Left ventricle myocardium superior (tissue), 1 donor: ENCODE measurements at regions not wholly inside any gene's neighbourhood (a gene's known extent, or its start where the extent isn't known, plus 50 kb on each side); places are given as distances from the start of the nearest gene placed in this dataset.
"Not testable (repeated sequence)": the region's sequence is repeated elsewhere in the genome, so short reads cannot be mapped to it uniquely, and the experiment has no call there.

ENCODE experiments used
- ATAC-seq: fragments of 200-7000 bp; cut with Tn5 transposase; one replicate; pipeline ENCODE4 v1.9.1; 2020; ENCODE audit warnings: mild to moderate bottlenecking, moderate library complexity
- DNase-seq: peaks from one replicate; pipeline ENCODE4 v3.0.0-alpha.2; 2020
- intact Hi-C: fragments of 100-400 bp; cut with micrococcal nuclease; formaldehyde crosslinking; loops from one replicate; pipeline ENCODE4 v1.11.0; 2022
- donor health status: DM: no; HTN: yes; CAD: no; lungs with severe emphysema.

GRCh38 chr20:63145156-63145555, 70.8 kb downstream of the YTHDF1 start:
- ATAC-seq (no peak), DNase-seq (no peak)
- intact Hi-C loops = no loop called here

DNA sequence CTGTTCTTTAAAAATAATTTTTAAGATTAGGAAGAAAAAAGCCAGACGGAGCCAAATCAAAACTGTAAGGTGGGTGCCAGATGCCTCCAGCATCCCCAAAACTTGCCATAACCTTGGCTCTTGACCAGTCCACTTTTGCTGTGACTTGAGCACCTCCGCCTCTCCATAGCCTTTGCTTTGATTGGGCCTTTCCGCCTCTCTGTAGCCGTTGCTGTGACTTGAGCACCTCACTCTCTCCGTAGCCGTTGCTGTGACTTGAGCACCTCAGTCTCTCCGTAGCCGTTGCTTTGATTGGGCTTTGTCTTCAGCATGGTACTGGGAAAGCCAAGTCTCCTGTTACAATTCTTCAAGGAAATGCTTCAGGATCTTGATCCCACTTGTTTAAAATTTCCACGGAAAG, 73.0 kb downstream of the YTHDF1 start:
- no peak for ATAC-seq
- DNase-seq = no peak
- intact Hi-C loops = no loop called here

GRCh38 chr20:63141531-63141930, 74.4 kb downstream of the YTHDF1 start:
- ATAC-seq = no peak
- DNase-seq = no peak
- intact Hi-C loops = no loop called here

GRCh38 chr20:63140514-63141433, 75.2 kb downstream of the YTHDF1 start:
- no peak for ATAC-seq
- DNase-seq = no peak
- intact Hi-C loops = no loop called here

DNA sequence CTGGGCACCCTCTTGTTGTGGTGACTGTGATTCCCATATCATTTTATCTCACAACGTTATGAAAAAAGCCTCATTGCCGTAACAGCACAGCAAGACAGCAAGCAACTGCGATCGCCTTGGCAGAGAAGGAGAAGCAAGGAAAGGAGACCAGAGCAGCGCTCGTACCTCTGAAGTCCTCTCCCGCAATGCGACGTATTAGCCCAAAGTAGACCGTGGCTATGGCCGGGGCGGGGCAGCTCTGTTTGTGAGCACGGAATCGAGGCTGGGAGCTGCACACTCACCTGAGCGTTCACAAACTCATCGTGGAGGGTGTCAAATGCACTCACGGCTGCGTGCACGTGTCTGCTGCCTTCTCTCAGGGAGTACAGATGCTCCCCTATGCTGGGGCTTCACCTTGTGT, 76.1 kb downstream of the YTHDF1 start:
- DNase-seq (no peak), ATAC-seq (no peak)
- intact Hi-C loops = no loop called here

DNA sequence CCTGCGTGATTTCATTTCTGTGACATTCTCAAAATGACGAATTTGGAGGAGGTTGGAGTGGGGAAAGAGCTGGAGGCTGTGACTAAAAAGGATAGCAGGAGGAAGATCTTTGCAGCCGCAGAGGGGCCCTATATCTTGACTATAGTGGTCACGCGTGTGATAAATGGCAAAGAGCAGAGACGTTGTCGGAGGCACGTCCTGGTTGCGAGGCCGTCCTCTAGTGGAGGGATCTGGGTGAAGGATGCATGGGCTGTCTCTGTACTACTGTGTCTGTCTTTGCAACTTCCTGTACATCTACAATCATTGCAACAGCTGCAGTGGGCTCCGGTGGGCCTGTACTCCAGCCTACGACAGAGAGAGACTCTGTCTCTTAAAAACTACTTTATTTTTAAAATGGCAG, 76.6 kb downstream of the YTHDF1 start:
- intact Hi-C loops = no loop called here
- DNase-seq = no peak
- no peak for ATAC-seq

DNA sequence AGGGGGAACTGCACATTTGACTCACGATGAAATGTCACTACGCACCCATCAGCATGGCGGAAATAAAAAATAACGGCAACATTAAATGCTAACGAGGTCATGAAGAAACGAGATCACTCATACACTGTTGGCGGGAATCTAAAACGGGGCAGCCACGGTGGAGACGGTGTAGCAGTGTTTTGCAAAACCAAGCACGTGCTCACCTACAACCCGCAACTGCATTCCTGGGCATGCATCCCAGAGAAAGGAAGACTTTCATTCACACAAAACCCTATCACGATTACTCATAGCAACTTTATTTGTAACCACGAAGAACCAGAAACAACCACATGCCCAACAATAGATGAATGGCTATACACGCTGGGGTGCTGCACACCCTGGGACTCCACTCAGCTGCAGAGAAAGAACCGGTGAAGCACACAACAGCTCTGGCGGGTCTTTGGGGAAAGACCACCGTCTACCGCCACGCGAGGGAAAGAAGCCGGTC, 77.0 kb downstream of the YTHDF1 start:
- intact Hi-C loops = no loop called here
- no peak for ATAC-seq
- no peak for DNase-seq

GRCh38 chr20:63137851-63138415, 78.0 kb downstream of the YTHDF1 start:
- DNase-seq (no peak), ATAC-seq (no peak)
- intact Hi-C loops = no loop called here

GRCh38 chr20:63136296-63136695, 79.6 kb downstream of the YTHDF1 start:
- ATAC-seq (no peak), DNase-seq (no peak)
- intact Hi-C loops = no loop called here

GRCh38 chr20:63135411-63135810, 80.5 kb downstream of the YTHDF1 start:
- DNase-seq = no peak
- intact Hi-C loops = no loop called here
- no peak for ATAC-seq

DNA sequence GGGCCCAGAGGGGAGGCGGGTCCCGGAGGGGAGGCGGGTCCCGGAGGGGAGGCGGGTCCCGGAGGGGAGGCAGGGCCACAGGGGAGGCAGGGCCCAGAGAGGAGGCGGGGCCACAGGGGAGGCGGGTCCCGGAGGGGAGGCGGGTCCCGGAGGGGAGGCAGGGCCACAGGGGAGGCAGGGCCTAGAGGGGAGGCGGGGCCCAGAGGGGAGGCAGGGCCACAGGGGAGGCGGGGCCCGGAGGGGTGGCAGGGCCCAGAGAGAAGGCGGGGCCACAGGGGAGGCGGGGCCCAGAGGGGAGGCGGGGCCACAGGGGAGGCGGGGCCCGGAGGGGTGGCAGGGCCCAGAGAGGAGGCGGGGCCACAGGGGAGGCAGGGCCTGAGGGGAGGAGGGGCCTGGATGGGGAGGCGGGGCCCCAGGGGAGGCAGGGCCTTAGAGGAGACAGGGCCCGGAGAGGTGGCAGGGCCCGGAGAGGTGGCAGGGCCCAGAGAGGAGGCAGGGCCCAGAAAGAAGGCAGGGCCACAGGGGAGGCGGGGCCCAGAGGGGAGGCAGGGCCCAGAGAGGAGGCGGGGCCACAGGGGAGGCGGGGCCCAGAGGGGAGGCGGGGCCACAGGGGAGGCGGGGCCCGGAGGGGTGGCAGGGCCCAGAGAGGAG, 81.1 kb downstream of the YTHDF1 start:
- intact Hi-C loops, ATAC-seq, DNase-seq: not testable (repeated sequence)

GRCh38 chr20:63134201-63134612, 81.7 kb downstream of the YTHDF1 start:
- intact Hi-C loops = no loop called here
- no peak for ATAC-seq
- DNase-seq = no peak

GRCh38 chr20:63133481-63134091, 82.3 kb downstream of the YTHDF1 start:
- no peak for DNase-seq
- intact Hi-C loops = no loop called here
- ATAC-seq = no peak

GRCh38 chr20:63132715-63133471, 83.0 kb downstream of the YTHDF1 start:
- ATAC-seq = no peak
- DNase-seq = no peak
- intact Hi-C loops = no loop called here

DNA sequence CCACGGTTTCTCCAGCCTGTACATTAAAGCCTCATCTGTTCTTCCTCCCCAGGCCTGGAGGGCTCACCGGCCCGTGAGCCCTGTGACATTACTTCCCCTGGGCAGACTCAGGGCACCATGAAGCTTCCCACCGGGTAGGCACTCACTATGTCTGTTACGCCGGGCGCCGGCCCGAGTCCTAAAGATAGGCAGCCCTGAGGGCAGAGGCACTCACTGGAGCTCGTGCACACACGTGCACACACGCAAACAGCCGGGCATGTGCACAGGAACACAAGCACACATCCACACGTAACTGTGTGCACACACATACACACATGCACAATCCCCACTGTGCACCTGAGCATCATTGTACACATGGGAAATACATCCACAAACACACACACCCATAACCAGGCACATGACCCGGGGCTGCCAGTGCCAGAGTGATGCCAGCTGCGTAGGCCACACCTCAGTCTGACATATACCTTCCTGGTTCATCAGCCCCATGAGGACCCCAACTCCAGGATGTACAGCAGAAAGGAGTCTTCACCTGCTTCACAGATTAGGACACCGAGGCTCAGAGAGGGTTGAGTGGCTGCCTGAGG, 83.7 kb downstream of the YTHDF1 start:
- intact Hi-C loops = no loop called here
- no peak for DNase-seq
- ATAC-seq = no peak

DNA sequence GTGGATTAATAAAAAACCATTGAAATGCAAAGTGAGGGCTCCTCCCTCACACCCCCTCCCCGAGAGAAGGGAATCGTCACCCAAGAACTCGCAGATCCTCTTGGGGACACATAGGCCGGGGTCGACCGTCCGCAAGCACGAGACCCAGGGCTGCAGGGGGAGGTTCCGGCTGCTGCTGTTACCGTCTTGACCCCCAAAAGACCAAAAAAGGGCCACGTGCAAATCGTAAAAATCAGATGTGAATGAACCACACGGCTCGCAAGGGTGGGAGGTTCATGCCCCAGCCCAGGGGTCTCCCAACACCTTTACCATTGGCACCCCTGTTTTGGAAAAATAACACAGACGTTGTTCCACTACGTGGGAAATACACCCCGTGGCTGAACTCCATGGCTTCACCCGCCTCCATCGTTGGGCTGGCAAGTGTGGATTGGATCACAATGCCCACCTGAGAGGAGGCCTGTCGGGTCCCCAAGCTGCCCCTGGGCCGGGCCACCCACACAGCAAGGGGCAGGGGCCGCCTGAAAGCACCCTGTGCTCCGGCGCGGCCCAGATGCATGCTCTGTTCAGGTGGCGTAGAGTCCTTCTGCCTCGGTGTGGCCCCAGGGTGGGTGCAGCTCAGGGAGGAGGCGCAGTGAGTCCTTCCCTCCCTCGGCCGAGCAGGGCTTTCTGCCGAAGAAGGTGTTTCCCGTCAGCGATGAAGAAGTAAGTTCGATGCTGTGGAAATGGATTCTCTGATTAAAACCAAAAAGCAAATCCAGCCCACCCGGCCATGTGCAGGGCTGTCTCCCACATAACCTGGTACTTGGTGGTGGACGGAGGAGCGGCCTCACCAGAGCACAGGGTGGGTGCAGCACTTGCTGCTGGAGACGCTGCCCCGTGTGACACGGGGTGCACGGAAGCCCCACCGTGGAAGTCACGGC, 85.0 kb downstream of the YTHDF1 start:
- no peak for DNase-seq
- intact Hi-C loops = no loop called here
- ATAC-seq = no peak

DNA sequence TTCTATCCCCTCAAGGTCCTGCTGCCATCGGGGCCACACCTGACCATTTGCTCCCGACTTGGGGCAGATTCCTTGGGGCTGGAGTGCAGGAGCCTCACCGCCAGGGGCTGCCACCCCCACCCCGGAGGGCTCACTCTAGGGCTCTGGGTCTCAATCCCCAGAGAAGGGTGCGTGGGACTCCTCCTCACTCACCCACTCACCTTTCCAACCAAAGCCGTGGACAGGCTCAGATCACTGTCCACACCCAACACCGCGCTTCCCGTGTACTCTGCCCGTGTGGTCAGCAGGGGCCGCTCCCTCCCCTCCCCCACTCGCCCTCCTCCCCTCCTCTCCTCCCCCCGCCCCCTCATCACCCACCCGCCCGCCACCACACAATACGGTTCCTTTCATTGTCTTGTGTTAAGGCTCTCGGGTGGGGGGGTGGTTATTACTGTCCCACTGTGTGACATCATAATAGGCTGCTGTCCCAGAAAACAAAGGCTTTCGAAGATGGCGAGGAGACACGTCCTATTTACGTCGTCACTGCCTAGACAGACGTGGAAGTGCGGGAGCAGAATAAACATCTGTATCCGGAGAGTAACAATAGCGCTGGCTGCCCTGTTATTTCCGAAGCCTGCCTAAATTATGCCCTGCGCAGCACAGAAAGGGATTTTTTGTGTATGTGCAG, 85.8 kb downstream of the YTHDF1 start:
- intact Hi-C loops = no loop called here
- DNase-seq = no peak
- no peak for ATAC-seq
